Fibroblast of skin of back (primary cell): ENCODE measurements at regions not wholly inside any gene's neighbourhood (a gene's known extent, or its start where the extent isn't known, plus 50 kb on each side); places are given as distances from the start of the nearest gene placed in this dataset.
A peak's percentile ranks its signal among the peaks of the same experiment; 100 is the strongest.

Experiments used
- DNase-seq: peaks from one replicate; pipeline ENCODE4 v3.0.0-alpha.2; 2013

DNA sequence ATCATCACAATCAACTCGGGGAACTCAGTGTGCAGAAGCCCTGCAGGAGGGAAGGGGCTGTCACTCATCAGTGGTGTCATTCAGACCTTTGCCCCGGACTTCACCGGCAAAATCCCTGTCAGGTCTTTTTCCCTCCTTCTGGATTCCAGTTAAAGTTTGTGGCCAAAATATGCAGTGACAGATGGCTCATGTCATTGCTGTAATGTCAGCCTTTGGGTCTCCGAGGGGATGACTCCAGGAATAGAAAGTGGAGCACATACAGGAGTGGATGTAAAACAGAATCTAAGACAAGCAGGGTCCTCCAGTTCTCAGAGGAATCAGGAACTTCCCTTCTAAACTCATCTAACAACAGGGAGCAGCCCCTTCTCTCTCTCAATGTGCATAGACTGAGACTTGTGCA lies 130.3 kb upstream of the RASSF8 start:
- DNase-seq: no peak

DNA sequence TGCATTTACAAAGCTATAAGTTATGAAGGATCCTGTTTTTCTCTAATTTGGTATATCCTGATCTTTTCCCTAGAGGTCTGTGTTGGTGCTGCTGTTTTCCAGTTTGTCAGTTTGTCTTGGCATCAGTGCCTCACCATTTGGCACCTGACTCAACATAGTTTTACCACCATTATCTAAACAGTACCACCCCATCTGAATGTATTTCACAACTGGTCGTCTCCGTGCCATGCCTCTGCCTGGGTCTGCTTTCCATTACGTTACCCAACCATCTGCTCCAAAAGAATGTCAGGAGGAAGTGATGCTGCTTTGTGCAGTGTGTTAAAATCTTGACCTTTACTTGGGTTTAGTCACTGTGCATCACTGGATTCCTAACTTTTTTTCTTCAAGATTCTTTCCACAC lies 129.3 kb upstream of the RASSF8 start:
- peak; percentile 95 for DNase-seq

DNA sequence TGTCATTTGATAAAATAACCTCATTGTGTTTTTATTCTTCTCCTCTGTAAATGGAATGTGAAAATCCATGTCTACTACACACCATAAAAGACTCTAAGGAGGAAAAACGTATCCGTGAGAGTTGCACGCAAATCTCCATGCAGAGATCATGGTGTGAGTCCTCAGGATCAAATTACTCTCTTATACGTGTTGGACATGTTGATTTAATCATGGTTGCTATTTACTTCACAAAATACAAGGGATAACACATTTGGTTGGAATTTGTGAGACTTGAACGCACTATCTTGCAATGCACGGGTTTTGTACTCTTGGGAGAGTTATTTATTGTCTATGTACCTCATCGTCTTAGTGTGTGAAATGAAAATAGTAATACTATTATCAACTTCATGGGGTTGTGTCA lies 128.0 kb upstream of the RASSF8 start:
- peak; percentile 92 for DNase-seq

DNA sequence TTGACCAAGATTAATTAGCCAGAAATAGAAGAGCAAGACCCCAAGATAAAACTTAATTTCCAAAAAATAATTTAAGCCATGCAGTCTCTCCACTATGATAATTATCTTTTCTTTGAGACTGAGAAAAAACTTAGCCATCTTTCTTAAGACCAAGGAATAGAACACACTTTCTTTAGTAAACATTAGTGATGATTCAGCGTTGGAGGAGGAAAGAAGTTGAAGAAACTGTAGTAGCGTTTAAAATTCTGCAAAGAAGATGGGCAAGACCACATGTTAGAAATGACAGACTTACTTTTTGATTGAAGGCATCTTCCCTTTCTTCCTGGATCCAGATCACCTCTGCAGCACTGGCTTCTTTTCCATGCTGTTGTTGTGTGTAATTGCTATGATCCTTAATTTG lies 124.8 kb upstream of the RASSF8 start:
- no peak for DNase-seq

GRCh38 chr12:25835385-25835784 lies 123.1 kb upstream of the RASSF8 start:
- no peak for DNase-seq

GRCh38 chr12:25838007-25838406 lies 120.5 kb upstream of the RASSF8 start:
- DNase-seq: no peak

GRCh38 chr12:25839470-25839869 lies 119.0 kb upstream of the RASSF8 start:
- peak; percentile 33 for DNase-seq

DNA sequence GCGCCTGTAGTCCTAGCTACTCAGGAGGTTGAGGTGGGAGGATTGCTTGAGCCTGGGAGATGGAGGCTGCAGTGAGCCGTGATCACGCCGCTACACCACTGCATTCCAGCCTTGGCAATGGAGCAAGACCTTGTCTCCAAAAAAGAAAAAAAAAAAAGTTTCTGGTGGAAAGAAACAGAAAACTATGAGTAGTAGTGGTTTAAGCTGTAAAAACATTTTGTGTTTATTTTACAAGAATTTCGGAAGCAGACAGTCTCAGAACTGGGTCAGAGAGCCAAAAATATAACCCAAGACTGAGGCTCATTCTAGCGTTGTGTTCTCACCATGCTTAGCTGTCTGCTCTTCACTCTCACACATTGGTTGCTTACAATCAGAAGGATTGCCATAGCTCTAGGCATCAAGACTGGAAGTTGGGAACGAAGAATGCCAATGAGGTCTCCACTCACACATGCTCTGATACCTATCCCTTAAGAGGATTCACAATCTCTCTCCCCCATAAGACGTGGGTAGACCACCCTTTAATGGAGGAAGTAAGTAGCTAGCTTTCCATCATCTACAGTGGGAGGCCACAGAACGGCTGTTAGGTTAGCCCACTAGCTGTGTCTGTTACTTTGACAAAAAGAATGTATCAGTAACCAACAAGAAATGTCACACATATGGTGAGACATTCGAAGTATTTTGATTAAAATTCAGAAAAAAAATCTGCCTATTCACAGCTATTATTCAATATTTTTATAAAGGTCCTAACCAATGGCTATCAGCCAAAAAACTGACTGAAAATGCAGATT lies 117.6 kb upstream of the RASSF8 start:
- peak; percentile 90 for DNase-seq

DNA sequence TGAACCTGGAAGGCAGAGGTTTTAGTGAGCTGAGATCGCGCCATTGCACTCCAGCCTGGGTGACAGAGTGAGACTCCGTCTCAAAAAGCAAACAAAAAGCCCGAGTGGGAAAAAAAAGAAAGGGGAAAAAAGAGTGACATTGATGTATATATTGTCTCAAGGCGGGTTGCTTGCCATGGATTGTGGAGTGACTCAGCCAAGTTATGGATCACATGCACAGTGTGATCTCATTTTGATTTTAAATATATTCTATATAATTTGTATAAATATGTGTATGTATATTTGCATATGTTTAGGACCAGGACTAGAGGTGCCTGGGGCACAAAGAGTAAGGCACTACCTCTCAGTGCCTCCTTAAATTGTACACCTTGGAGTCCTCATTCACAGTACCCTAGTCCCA lies 116.2 kb upstream of the RASSF8 start:
- no peak for DNase-seq

GRCh38 chr12:25843976-25844375 lies 114.5 kb upstream of the RASSF8 start:
- no peak for DNase-seq

DNA sequence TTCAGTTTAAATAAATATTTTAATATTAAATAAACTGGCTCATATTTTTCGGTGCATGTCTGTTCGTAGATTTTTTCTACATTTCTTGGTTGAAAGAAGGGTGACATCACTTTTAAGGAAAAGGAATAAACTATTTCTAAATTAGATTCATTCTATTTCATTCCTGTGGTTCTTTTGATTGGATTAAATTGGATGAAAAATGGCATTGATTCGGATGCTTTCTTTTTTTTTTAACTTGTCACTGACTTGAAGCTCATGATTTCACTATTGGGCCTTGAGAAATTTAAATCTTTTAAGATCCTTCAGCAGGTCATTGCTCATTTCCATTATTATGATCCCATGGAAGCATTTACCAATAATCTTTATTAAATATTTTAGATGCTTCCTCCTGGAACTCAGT lies 113.1 kb upstream of the RASSF8 start:
- no peak for DNase-seq

DNA sequence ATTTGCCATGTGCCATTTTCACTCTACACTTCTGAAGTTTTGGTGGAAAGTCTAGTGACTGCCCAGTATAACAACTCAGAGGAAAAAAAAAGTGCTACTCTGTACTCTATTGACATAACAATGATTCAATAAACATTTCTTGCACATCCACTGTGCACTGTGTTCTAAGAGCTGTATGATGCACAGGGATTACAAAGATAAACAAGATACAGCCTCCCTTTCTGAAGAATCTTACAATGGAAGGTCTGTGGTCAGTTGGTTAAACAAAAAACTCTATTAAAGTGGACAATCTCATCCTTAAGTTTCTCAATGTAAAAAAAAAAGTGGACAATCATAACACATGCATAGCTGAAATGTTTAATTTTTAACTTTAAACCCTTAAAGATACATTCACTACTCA lies 105.7 kb upstream of the RASSF8 start:
- DNase-seq: no peak

DNA sequence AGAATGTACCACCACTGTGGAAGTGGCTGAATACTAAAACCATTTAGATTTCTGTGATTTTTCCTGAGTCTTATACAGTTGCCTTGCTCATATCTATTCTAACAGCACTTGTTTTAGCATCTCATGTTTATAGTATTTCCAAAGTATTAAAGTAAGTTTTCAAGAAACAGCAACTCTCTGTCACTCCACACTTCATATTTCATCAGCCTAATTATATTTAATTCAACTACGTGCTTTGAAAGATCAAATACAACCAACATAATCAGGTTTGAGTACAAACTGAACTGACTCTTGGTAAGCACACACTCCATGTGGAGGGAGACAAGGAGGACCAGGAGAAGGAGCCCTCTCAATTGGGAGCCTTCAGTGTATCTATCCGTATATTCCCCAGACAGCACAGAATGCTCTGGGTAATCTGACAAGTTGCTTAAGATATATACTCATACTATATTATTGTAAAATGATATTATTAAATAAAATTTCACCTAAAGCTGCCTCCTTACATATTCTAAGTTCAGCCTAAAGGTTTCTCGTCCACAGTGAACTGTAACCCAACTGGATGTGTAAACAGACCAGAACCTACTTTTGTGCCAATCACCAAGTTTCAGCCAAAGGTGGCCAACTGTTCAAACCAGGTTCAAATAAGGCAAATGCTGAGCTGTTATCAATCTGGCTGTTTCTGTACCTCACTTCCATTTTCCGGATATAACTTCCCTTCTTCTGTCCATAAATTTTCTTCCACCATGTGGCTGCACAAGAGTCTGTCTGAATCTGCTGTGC lies 105.0 kb upstream of the RASSF8 start:
- DNase-seq: no peak

DNA sequence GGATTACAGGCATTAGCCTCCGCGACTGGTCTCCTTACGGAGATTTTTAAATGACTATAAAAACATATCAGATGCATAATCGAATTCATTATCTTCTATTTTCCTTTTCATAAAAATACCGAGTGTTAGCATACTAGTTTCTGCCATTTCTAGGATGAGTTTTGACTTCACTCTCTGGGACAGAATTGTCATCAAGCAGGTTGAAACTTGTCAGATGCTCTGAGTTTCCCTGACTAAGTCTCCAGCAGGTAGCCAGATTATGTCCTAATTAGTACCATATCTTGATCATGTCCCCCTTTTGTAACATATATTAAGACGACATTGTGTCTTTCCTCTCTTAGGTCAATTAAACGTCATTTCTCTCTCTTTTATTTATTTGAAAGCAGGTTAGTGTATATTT lies 103.5 kb upstream of the RASSF8 start:
- DNase-seq: no peak

- DNase-seq: peak; percentile 22
These were observed 102.8 kb upstream of the RASSF8 start for GRCh38 chr12:25855716-25856115.

DNA sequence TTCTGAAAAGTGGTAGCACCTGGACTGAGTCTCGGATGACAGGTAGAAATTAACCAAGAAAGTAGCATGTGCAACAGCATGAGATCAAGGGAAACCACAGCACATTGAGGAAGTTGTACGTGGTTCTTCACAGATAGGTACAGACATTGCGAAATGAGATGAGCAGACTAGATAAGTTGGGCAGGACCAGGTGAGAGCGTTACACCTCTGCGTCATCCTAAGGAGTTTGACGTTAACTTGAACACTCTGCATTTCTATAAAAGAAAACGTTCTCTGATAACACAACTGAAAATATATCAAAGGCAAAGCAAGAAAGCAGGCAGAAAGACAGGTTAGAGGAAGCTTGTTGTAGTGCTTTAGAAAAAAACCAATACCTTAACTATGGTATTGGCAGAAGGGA lies 98.5 kb upstream of the RASSF8 start:
- DNase-seq: no peak

- DNase-seq: no peak
These were observed 97.3 kb upstream of the RASSF8 start for GRCh38 chr12:25861226-25861625.

GRCh38 chr12:25864306-25865276 lies 93.9 kb upstream of the RASSF8 start:
- DNase-seq: peak; percentile 34

DNA sequence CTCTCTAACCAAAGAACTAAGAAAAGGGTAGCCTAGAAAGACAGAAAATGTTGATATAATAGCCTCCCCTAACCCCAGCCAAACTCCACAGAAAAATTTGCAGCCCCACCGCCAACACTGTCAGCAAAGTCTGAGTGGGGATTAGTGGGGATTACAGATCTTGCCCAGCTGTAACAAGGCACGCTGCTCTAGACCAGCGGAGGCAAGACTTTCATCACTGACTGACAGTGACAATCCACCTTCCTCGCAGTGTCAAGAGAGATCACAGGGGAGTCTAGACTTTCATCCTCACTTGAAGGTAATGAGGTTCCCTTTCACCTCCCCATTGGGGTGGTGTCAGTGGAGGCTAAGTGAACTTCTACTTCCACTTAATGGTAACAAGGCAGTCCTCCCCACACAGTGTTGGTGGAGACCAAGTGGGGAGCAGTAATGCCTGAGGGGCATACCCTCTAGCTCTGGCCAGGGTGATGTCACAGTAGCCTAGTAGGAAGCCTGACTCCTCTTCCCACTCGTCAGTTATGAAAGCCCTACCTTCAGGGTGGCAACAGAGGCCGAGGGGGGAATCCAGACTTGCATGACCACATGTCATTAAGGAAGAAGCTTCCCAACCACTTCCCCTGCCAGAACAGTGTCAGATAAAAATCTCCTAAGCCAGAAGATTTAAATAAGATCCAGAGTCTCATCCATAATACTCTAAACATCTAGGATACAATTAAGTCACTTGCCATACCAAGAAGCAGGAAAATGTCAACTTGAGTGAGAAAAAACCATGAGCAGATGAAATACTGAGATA lies 91.7 kb upstream of the RASSF8 start:
- peak; percentile 9 for DNase-seq

- DNase-seq: no peak
These were observed 90.3 kb upstream of the RASSF8 start for GRCh38 chr12:25868193-25868592.

- no peak for DNase-seq
These were observed 86.3 kb upstream of the RASSF8 start for GRCh38 chr12:25872137-25872536.

DNA sequence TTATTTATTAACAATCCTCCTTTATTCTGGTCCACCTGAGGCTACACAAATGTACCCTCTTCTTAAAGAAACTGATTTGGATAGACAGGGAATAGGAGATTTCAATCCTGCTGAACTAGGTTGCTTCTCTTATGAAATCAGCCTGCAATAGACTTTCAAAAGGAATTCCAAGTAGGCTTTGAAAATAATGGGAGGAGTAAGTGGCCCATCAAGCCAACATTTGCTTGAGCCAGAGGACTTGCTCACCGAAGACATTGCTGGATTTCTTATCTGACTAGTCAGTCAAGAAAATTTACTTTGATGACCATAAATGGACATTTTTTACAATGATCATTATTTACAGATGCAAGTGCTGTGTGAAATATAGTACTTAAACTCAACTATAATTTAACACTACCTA lies 82.8 kb upstream of the RASSF8 start:
- DNase-seq: no peak
